ENCODE measurements at regions not wholly inside any gene's neighbourhood (a gene's known extent, or its start where the extent isn't known, plus 50 kb on each side); places are given as distances from the start of the nearest gene placed in this dataset.

DNA sequence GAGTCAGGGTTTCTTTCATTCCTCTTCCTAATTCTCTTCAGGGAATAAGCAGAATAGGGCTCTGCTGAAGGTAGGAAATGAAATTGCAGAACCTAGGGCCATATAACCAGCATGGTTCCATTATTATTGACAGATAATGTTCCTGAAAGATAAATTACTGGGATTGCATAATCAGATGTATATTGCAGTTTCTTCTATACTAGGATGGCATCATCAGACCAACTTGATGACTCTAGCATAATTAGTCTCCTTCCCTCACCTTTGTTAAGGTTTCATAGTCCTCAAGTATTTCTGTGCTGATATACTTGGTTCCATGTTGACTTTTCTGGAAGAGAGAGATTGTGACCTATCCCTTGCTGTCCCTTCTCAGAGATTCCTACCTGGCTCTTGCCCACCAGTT is 492.3 kb upstream of the LCORL start:
- TF ChIP-seq, protein P1, sequence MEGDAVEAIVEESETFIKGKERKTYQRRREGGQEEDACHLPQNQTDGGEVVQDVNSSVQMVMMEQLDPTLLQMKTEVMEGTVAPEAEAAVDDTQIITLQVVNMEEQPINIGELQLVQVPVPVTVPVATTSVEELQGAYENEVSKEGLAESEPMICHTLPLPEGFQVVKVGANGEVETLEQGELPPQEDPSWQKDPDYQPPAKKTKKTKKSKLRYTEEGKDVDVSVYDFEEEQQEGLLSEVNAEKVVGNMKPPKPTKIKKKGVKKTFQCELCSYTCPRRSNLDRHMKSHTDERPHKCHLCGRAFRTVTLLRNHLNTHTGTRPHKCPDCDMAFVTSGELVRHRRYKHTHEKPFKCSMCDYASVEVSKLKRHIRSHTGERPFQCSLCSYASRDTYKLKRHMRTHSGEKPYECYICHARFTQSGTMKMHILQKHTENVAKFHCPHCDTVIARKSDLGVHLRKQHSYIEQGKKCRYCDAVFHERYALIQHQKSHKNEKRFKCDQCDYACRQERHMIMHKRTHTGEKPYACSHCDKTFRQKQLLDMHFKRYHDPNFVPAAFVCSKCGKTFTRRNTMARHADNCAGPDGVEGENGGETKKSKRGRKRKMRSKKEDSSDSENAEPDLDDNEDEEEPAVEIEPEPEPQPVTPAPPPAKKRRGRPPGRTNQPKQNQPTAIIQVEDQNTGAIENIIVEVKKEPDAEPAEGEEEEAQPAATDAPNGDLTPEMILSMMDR (IDR thresholded peaks at IDR 0.05), result no peak
- TF ChIP-seq EP300 (IDR thresholded peaks at IDR 0.05), result no peak
- TF ChIP-seq POLR2A (IDR thresholded peaks at IDR 0.05), result no peak
- TF ChIP-seq POLR2AphosphoS5 (IDR thresholded peaks at IDR 0.05), result no peak
